Endothelial cell of umbilical vein (primary cell): ENCODE measurements at regions not wholly inside any gene's neighbourhood (a gene's known extent, or its start where the extent isn't known, plus 50 kb on each side); places are given as distances from the start of the nearest gene placed in this dataset.

ENCODE experiments used
- BruUV-seq: library from RNA; stranded (reverse); fragments of 400-500 nt; replicated peaks from 2 replicates; lab custom pipeline; 2021; lab: Mats Ljungman, UMichigan
- CTCF ChIA-PET: fragments of 300-600, 350-600 bp; sonication (Branson Sonifier 250); formaldehyde crosslinking; loops from one replicate; lab custom pipeline; 2021; ENCODE audit warnings: antibody characterized with exemption, inconsistent platforms; lab: Charles Lee
- POLR2A ChIA-PET: fragments of 300-600, 350-600 bp; sonication (Branson Sonifier 250); formaldehyde crosslinking; loops from one replicate; lab custom pipeline; 2021; ENCODE audit warnings: antibody characterized with exemption, inconsistent platforms; lab: Charles Lee
- DNase-seq: peaks from one replicate; pipeline ENCODE4 v3.0.0-alpha.2; 2011; ENCODE audit warnings: low read depth, low spot score
- FAIRE-seq: peaks from 2 replicates; lab custom pipeline; 2011; peaks lifted over from hg19 to GRCh38; lab: Jason Lieb, UNC
- H2AFZ ChIP-seq: 2 replicates; pipeline ENCODE4 v1.6.0; 2012; ENCODE audit warnings: low read depth, low read length, control low read depth, inconsistent platforms
- H3K27ac ChIP-seq: 2 replicates; pipeline ENCODE4 v1.5.1; 2011; ENCODE audit warnings: low read depth, mild to moderate bottlenecking, control low read depth, low read length, moderate library complexity; ENCODE audit not compliant: insufficient read depth
- H3K27me3 ChIP-seq, 2 experiments: 2 replicates each; pipeline versions ENCODE4 v1.6.0 to v1.6.1; 2011; ENCODE audit warnings: low read length in 2 of 2, mixed read lengths in 1 of 2; ENCODE audit not compliant: control insufficient read depth in 2 of 2, insufficient read depth in 2 of 2
- H3K36me3 ChIP-seq, 2 experiments: 2 replicates in 1 of 2; 3 replicates in 1 of 2; pipeline ENCODE4 v1.5.1; 2011; ENCODE audit warnings: low read length in 2 of 2, mild to moderate bottlenecking in 1 of 2, moderate library complexity in 1 of 2; ENCODE audit not compliant: control insufficient read depth in 2 of 2, insufficient read depth in 2 of 2; ENCODE audit errors: extremely low read depth in 1 of 2
- H3K4me1 ChIP-seq: 3 replicates; pipeline ENCODE4 v1.5.1; 2011; ENCODE audit warnings: mild to moderate bottlenecking, low read length; ENCODE audit not compliant: control insufficient read depth, insufficient read depth; ENCODE audit errors: extremely low read depth
- H3K4me2 ChIP-seq: 2 replicates; pipeline ENCODE4 v1.6.1; 2011; ENCODE audit warnings: low read length, control low read depth, mixed read lengths; ENCODE audit not compliant: insufficient read depth
- H3K4me3 ChIP-seq, 3 experiments: fragments of 200-600 bp in 1 of 3; sonication (generic), shearing (Covaris generic) in 1 of 3; replicated peaks in 1 of 3; 2 replicates each; pipeline ENCODE4 v1.5.1; 2011 to 2016; ENCODE audit warnings: control low read depth in 3 of 3, low read length in 3 of 3, mild to moderate bottlenecking in 2 of 3, inconsistent platforms in 1 of 3, low read depth in 1 of 3, moderate library complexity in 1 of 3; ENCODE audit not compliant: insufficient read depth in 1 of 3
- H3K79me2 ChIP-seq: 2 replicates; pipeline ENCODE4 v1.6.0; 2012; ENCODE audit warnings: low read length, inconsistent platforms; ENCODE audit not compliant: control insufficient read depth, insufficient read depth
- H3K9ac ChIP-seq: replicated peaks from 2 replicates; pipeline ENCODE3; 2011; ENCODE audit warnings: low read length, control low read depth; ENCODE audit not compliant: insufficient read depth; ENCODE audit errors: extremely low read depth
- H3K9me1 ChIP-seq: replicated peaks from 3 replicates; pipeline ENCODE4 v1.6.0; 2011; ENCODE audit warnings: mild to moderate bottlenecking, low read length; ENCODE audit not compliant: control insufficient read depth, insufficient read depth; ENCODE audit errors: extremely low read depth
- H3K9me3 ChIP-seq: replicated peaks from 2 replicates; pipeline ENCODE4 v1.5.1; 2012; ENCODE audit warnings: low read length, inconsistent platforms; ENCODE audit not compliant: control insufficient read depth, insufficient read depth
- H4K20me1 ChIP-seq: replicated peaks from 2 replicates; pipeline ENCODE3; 2011; ENCODE audit warnings: mild to moderate bottlenecking, low read length; ENCODE audit not compliant: control insufficient read depth, insufficient read depth; ENCODE audit errors: extremely low read depth
- CTCF ChIP-seq, 2 donors: IDR thresholded peaks; 1 replicate in 1 of 2; 2 replicates in 1 of 2; pipeline ENCODE4 v1.5.1; 2011; ENCODE audit warnings: low read length in 2 of 2, mild to moderate bottlenecking in 2 of 2, moderate library complexity in 2 of 2, control low read depth in 1 of 2, inconsistent platforms in 1 of 2, low read depth in 1 of 2; ENCODE audit not compliant: insufficient read depth in 1 of 2; ENCODE audit errors: extremely low read depth in 1 of 2
- EZH2 ChIP-seq: IDR thresholded peaks from 2 replicates; pipeline ENCODE4 v1.6.1; 2012; ENCODE audit warnings: borderline replicate concordance, low read depth, mild to moderate bottlenecking, moderate library complexity, low read length, inconsistent platforms; ENCODE audit not compliant: severe bottlenecking
- FOS ChIP-seq: IDR thresholded peaks from 2 replicates; pipeline ENCODE4 v1.6.1; 2011; ENCODE audit warnings: mild to moderate bottlenecking, low read length, moderate library complexity, borderline replicate concordance; ENCODE audit not compliant: insufficient read depth
- JUN ChIP-seq: IDR thresholded peaks from 2 replicates; pipeline ENCODE4 v1.6.1; 2011; ENCODE audit warnings: borderline replicate concordance, low read depth; ENCODE audit not compliant: insufficient read length, insufficient read depth
- MYC ChIP-seq: IDR thresholded peaks from one replicate; pipeline ENCODE4 v1.6.1; 2011; ENCODE audit warnings: mild to moderate bottlenecking, low read depth, low read length
- dilution Hi-C: fragments of 300-500 bp; cut with MboI; formaldehyde crosslinking; loops from one replicate; pipeline ENCODE4 v1.15.0; 2019; ENCODE audit warnings: low sequenced_read_pairs; ENCODE audit not compliant: extremely low pct_ligation_motif_present
- intact Hi-C: fragments of 100-400 bp; cut with micrococcal nuclease; formaldehyde crosslinking; loops from one replicate; pipeline ENCODE4 v1.10.0; 2022

- dilution Hi-C loops (no loop called here), intact Hi-C loops (loop anchor here (10.0 kb wide), 1 partner anchor 787 kb away; no protein-coding TSS in a partner anchor)
- Histone ChIP-seq H3K9me3 (no peaks in the 10 kb centered on the region), H4K20me1 (no peaks in the 10 kb centered on the region), H3K27me3 (no peaks in the 10 kb centered on the region), H2AFZ (no peak overlapping the region), H3K4me3 (no peak overlapping the region), H3K79me2 (no peaks in the 10 kb centered on the region), H3K36me3 (no peaks in the 10 kb centered on the region), H3K27ac (no peak overlapping the region), H3K9ac (no peak overlapping the region), H3K4me1 (peaks cover 31% of the 10 kb centered on the region), H3K4me2 (peak overlapping the region; percentile 6), H3K9me1 (no peaks in the 10 kb centered on the region)
- FAIRE-seq (peak; percentile 37), DNase-seq (peak; percentile 46)
- no peak for TF ChIP-seq CTCF (IDR thresholded peaks at IDR 0.05; ENCODE audit: extremely low read depth in 1 of 2, insufficient read depth in 1 of 2, low read depth in 1 of 2, low read length in 2 of 2)
- TF ChIP-seq EZH2 = no peak
- TF ChIP-seq JUN = no peak
- peak; percentile 59 for TF ChIP-seq FOS
- TF ChIP-seq MYC = no peak
- ChIA-PET POLR2A (no interaction called here), CTCF (interaction anchor here (0.6 to 1.5 kb wide), 9 partner anchors 9 to 458 kb away, joined by 3 to 5 read pairs (median 3); no protein-coding TSS in a partner anchor)
- BruUV-seq = no TSS peak
These were observed 171.1 kb downstream of the TOMM20 start for GRCh38 chr1:234957330-234958065.
